Endothelial cell (in vitro differentiated cells): ENCODE measurements at regions not wholly inside any gene's neighbourhood (a gene's known extent, or its start where the extent isn't known, plus 50 kb on each side); places are given as distances from the start of the nearest gene placed in this dataset.
"Not testable (repeated sequence)": the region's sequence is repeated elsewhere in the genome, so short reads cannot be mapped to it uniquely, and the experiment has no call there.

ENCODE experiments used
- DNase-seq: peaks from one replicate; pipeline ENCODE4 v3.0.0; 2021; ENCODE audit warnings: low spot score
- H3K27ac Mint-ChIP-seq: one replicate; pipeline ENCODE4 v1.8.0; 2021; ENCODE audit warnings: mixed read lengths, inconsistent platforms; ENCODE audit not compliant: unreplicated experiment
- H3K27me3 Mint-ChIP-seq: one replicate; pipeline ENCODE4 v1.8.0; 2021; ENCODE audit warnings: mild to moderate bottlenecking, moderate library complexity, mixed read lengths, inconsistent platforms; ENCODE audit not compliant: unreplicated experiment
- H3K36me3 Mint-ChIP-seq: one replicate; pipeline ENCODE4 v1.8.0; 2021; ENCODE audit warnings: mild to moderate bottlenecking, low read depth, mixed read lengths, inconsistent platforms; ENCODE audit not compliant: unreplicated experiment
- H3K4me1 Mint-ChIP-seq: one replicate; pipeline ENCODE4 v1.8.0; 2021; ENCODE audit warnings: mild to moderate bottlenecking, mixed read lengths, inconsistent platforms; ENCODE audit not compliant: unreplicated experiment
- H3K4me3 Mint-ChIP-seq: one replicate; pipeline ENCODE4 v1.8.0; 2021; ENCODE audit warnings: mild to moderate bottlenecking, mixed read lengths, inconsistent platforms; ENCODE audit not compliant: unreplicated experiment
- H3K9me3 Mint-ChIP-seq: one replicate; pipeline ENCODE4 v1.8.0; 2021; ENCODE audit warnings: mixed read lengths, inconsistent platforms; ENCODE audit not compliant: unreplicated experiment
- TF ChIP-seq, protein P1 (sequence below): fragments of 200-600 bp; sonication (generic); IDR thresholded peaks from one replicate; pipeline ENCODE4 v1.5.0; 2021; ENCODE audit warnings: antibody characterized with exemption; ENCODE audit not compliant: unreplicated experiment

DNA sequence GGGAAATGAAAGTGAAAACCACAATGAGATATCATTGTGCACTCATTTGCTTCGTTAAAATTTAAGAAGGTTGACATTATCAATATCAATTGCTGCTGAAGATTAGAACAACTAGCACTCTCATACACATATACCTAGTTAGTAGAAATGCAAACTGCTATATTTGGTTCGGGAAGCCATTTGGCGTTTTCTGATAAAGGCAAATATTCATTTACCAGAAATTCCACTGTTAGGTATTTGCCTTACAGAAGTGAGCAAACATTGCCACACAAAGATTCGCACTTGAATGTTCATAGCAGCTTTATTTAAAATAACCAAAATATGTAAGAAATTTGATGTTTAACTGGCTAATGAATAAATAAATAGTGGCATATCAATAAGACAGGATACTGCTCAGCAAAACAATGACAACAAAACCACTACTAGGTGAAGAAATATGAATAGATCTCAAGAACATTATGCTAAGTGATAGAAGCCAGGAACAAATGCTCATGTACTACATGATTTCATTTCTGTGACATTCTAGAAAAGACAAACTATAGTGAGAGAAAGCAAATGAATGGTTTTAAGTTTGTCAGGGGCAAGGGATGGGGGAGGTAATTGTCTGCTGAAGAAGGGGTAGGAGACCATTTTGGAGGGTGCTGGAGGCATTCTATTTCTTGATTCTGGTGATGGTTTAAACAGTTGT, 387.8 kb downstream of the PTH2R start:
- Mint-ChIP-seq H3K4me3 (no peak overlapping the region), H3K9me3 (no peaks in the 10 kb centered on the region), H3K27ac (no peak overlapping the region), H3K4me1 (no peaks in the 10 kb centered on the region), H3K36me3 (no peaks in the 10 kb centered on the region), H3K27me3 (no peaks in the 10 kb centered on the region)
- TF ChIP-seq, protein P1, sequence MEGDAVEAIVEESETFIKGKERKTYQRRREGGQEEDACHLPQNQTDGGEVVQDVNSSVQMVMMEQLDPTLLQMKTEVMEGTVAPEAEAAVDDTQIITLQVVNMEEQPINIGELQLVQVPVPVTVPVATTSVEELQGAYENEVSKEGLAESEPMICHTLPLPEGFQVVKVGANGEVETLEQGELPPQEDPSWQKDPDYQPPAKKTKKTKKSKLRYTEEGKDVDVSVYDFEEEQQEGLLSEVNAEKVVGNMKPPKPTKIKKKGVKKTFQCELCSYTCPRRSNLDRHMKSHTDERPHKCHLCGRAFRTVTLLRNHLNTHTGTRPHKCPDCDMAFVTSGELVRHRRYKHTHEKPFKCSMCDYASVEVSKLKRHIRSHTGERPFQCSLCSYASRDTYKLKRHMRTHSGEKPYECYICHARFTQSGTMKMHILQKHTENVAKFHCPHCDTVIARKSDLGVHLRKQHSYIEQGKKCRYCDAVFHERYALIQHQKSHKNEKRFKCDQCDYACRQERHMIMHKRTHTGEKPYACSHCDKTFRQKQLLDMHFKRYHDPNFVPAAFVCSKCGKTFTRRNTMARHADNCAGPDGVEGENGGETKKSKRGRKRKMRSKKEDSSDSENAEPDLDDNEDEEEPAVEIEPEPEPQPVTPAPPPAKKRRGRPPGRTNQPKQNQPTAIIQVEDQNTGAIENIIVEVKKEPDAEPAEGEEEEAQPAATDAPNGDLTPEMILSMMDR = no peak
- DNase-seq = no peak

DNA sequence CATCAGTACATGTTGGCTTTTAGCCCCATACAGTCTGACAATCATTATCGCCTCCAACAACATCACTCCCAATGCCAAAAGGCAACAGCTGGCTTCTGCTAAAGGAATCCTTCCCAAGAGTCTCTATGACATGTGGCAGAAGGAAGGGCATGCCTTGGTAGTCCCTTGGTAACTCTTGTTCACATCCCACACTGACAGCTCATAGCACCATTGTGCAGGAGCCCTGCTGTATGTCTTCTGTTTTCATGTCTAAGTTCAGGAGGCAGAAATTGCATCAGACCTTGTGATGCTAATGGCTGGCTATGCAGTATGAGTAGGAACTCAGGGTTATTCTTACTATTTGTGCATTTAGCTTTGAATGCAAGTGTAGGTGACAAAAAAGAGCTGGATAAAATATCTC, 392.1 kb downstream of the PTH2R start:
- no peak overlapping the region for H3K4me3 Mint-ChIP-seq
- no peaks in the 10 kb centered on the region for H3K27me3 Mint-ChIP-seq
- TF ChIP-seq, protein P1 = no peak
- no peak for DNase-seq
- no peaks in the 10 kb centered on the region for H3K4me1 Mint-ChIP-seq
- no peaks in the 10 kb centered on the region for H3K9me3 Mint-ChIP-seq
- no peaks in the 10 kb centered on the region for H3K36me3 Mint-ChIP-seq
- no peak overlapping the region for H3K27ac Mint-ChIP-seq

- no peaks in the 10 kb centered on the region for H3K4me1 Mint-ChIP-seq
- no peak overlapping the region for H3K4me3 Mint-ChIP-seq
- H3K9me3 Mint-ChIP-seq = no peaks in the 10 kb centered on the region
- DNase-seq = no peak
- TF ChIP-seq, protein P1 = no peak
- no peaks in the 10 kb centered on the region for H3K36me3 Mint-ChIP-seq
- no peaks in the 10 kb centered on the region for H3K27me3 Mint-ChIP-seq
- H3K27ac Mint-ChIP-seq = no peak overlapping the region
Measured at GRCh38 chr2:208799397-208799796, 392.8 kb downstream of the PTH2R start.

GRCh38 chr2:208800887-208801286, 394.3 kb downstream of the PTH2R start:
- not testable (repeated sequence) for H3K4me1 Mint-ChIP-seq, H3K36me3 Mint-ChIP-seq, H3K4me3 Mint-ChIP-seq, H3K27me3 Mint-ChIP-seq, H3K27ac Mint-ChIP-seq, DNase-seq, H3K9me3 Mint-ChIP-seq

DNA sequence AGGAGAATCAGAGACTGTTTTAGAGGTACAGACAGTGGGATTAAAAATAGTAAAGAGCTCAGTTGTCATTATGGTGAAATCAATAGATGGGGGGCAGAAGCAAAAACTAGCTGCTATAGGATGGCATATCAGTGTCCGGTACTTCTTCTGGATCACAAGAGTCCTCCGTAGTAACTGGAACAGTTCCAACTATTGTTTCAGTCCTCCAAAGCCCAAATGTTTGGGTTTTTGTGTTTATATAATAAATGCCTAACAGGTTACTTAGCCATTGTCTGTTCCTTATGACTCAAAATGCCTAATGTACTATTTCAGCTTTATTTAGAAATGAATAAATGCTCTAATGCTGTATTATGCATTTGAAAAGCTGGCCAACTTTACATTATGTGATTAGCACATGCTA, 401.2 kb downstream of the PTH2R start:
- Mint-ChIP-seq H3K9me3 (no peaks in the 10 kb centered on the region), H3K27ac (no peak overlapping the region), H3K4me1 (no peaks in the 10 kb centered on the region), H3K36me3 (no peaks in the 10 kb centered on the region), H3K4me3 (no peak overlapping the region), H3K27me3 (no peaks in the 10 kb centered on the region)
- TF ChIP-seq, protein P1 = no peak
- DNase-seq = no peak

DNA sequence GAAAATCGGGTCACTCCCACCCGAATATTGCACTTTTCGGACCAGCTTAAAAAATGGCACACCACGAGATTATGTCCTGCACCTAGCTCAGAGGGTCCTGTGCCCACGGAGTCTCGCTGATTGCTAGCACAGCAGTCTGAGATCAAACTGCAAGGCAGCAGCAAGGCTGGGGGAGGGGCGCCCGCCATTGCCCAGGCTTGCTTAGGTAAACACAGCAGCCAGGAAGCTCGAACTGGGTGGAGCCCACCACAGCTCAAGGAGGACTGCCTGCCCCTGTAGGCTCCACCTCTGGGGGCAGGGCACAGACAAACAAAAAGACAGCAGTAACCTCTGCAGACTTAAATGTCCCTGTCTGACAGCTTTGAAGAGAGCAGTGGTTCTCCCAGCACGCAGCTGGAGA, 405.3 kb downstream of the PTH2R start:
- DNase-seq, H3K9me3 Mint-ChIP-seq, H3K27me3 Mint-ChIP-seq, H3K4me3 Mint-ChIP-seq, H3K27ac Mint-ChIP-seq, H3K4me1 Mint-ChIP-seq, H3K36me3 Mint-ChIP-seq: not testable (repeated sequence)
